KMS-11 (cell line): ENCODE measurements at regions not wholly inside any gene's neighbourhood (a gene's known extent, or its start where the extent isn't known, plus 50 kb on each side); places are given as distances from the start of the nearest gene placed in this dataset.

Source experiments
- H2AFZ ChIP-seq: fragments of 200-600 bp; sonication (generic); 2 replicates; pipeline ENCODE4 v1.6.1; 2016; ENCODE audit warnings: antibody characterized with exemption, mixed run types, low read depth
- H3K27ac ChIP-seq: fragments of 200-600 bp; sonication (generic); 2 replicates; pipeline ENCODE4 v1.6.1; 2016; ENCODE audit warnings: mild to moderate bottlenecking, mixed run types
- H3K27me3 ChIP-seq: fragments of 200-600 bp; sonication (generic); 2 replicates; pipeline ENCODE4 v1.6.1; 2017; ENCODE audit warnings: mild to moderate bottlenecking, low read depth, mixed run types, moderate library complexity; ENCODE audit not compliant: insufficient read depth
- H3K36me3 ChIP-seq: fragments of 200-600 bp; sonication (generic); 2 replicates; pipeline ENCODE4 v1.6.1; 2017; ENCODE audit warnings: mild to moderate bottlenecking, mixed run types; ENCODE audit not compliant: insufficient read depth
- H3K4me1 ChIP-seq: fragments of 200-600 bp; sonication (generic); 2 replicates; pipeline ENCODE4 v1.6.1; 2016; ENCODE audit warnings: mild to moderate bottlenecking, low read depth, mixed run types; ENCODE audit not compliant: poor library complexity, severe bottlenecking
- H3K4me2 ChIP-seq: fragments of 200-600 bp; sonication (generic); 2 replicates; pipeline ENCODE4 v1.7.0; 2016; ENCODE audit warnings: mild to moderate bottlenecking, mixed run types
- H3K4me3 ChIP-seq: fragments of 200-600 bp; sonication (generic); IDR thresholded peaks from 2 replicates; pipeline ENCODE4 v1.6.1; 2017; ENCODE audit warnings: low read depth, low read length, mixed read lengths; ENCODE audit not compliant: insufficient read depth
- H3K79me2 ChIP-seq: fragments of 200-600 bp; sonication (generic); 2 replicates; pipeline ENCODE4 v1.6.1; 2016; ENCODE audit warnings: low read depth, mixed run types; ENCODE audit not compliant: insufficient read depth
- H3K9ac ChIP-seq: fragments of 200-600 bp; sonication (generic); 2 replicates; pipeline ENCODE4 v1.6.1; 2016; ENCODE audit warnings: mild to moderate bottlenecking, mixed run types
- H4K20me1 ChIP-seq: fragments of 200-600 bp; sonication (generic); 2 replicates; pipeline ENCODE4 v1.6.1; 2016; ENCODE audit warnings: mild to moderate bottlenecking, mixed run types; ENCODE audit not compliant: insufficient read depth
- CTCF ChIP-seq: fragments of 200-600 bp; sonication (generic); conservative IDR thresholded peaks from 2 replicates; pipeline ENCODE4 v1.6.1; 2017; ENCODE audit warnings: low read depth, mild to moderate bottlenecking, antibody characterized with exemption, low read length, moderate library complexity, mixed read lengths

DNA sequence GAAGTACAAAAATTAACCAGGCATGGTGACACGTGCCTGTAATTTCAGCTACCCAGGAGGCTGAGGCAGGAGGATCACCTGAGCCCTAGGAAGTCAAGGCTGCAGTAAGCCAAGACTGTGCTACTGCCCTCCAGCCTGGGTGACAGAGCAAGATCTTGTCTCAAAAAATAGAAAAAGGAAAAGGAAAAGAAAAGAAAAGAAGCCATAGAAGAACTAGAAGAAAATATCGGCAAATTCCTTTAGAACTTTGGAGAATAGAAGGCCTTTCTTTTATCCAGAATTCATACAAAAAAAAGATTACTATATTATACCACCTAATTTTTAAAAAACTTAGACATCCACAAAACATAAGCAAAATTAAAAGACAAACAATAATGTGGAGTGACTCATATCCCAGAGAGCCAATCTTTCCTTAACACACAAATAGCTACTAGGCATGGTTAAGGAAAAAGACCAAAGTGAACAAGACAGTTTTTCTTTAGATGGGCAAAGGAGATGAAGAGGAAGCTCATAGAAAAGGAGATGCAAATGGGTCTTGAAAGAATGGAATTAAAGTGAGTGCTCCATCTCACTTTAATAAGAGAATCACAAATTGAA lies 251.1 kb upstream of the IRF2BP2 start:
- Histone ChIP-seq H2AFZ (no peak overlapping the region), H3K79me2 (no peaks in the 10 kb centered on the region), H3K27ac (no peak overlapping the region), H3K9ac (no peak overlapping the region), H3K36me3 (no peaks in the 10 kb centered on the region), H3K4me2 (no peak overlapping the region), H4K20me1 (no peaks in the 10 kb centered on the region), H3K4me1 (no peaks in the 10 kb centered on the region), H3K4me3 (no peak overlapping the region), H3K27me3 (no peaks in the 10 kb centered on the region)
- TF ChIP-seq CTCF, result no peak

GRCh38 chr1:234858722-234859121 lies 248.7 kb upstream of the IRF2BP2 start:
- Histone ChIP-seq H3K79me2 (no peaks in the 10 kb centered on the region), H3K27me3 (no peaks in the 10 kb centered on the region), H2AFZ (no peak overlapping the region), H3K4me3 (no peak overlapping the region), H4K20me1 (no peaks in the 10 kb centered on the region), H3K4me1 (no peaks in the 10 kb centered on the region), H3K4me2 (no peak overlapping the region), H3K36me3 (no peaks in the 10 kb centered on the region), H3K9ac (no peak overlapping the region), H3K27ac (no peak overlapping the region)
- no peak for TF ChIP-seq CTCF

- H3K4me2 ChIP-seq, result no peak overlapping the region
- H3K79me2 ChIP-seq, result no peaks in the 10 kb centered on the region
- H3K4me3 ChIP-seq, result no peak overlapping the region
- peaks cover 6% of the 10 kb centered on the region for H3K4me1 ChIP-seq
- H3K27me3 ChIP-seq, result no peaks in the 10 kb centered on the region
- no peak overlapping the region for H2AFZ ChIP-seq
- H4K20me1 ChIP-seq, result no peaks in the 10 kb centered on the region
- no peak overlapping the region for H3K27ac ChIP-seq
- H3K36me3 ChIP-seq, result no peaks in the 10 kb centered on the region
- H3K9ac ChIP-seq, result no peak overlapping the region
- no peak for TF ChIP-seq CTCF
Measured at GRCh38 chr1:234856845-234857245, 246.9 kb upstream of the IRF2BP2 start.

DNA sequence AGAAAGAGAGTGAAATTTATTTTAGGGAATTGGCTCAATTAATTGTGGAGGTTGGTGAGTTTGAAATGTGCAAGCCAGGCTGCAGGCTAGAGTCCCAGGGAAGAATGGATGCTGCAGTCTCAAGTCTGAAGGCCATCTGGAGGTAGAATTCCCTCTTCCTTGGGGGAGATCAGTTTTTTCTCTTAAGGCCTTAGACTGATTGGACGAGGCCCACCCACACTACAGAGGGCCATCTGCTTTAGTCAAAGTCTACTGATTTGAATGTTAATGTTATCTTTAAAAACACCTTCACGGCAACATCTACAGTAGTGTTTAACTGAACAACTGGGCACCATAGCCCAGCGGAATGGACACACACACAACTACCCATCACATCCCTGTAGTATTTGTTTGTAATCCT lies 245.9 kb upstream of the IRF2BP2 start:
- Histone ChIP-seq H3K27me3 (no peaks in the 10 kb centered on the region), H3K4me1 (peaks cover 13% of the 10 kb centered on the region), H2AFZ (no peak overlapping the region), H3K79me2 (no peaks in the 10 kb centered on the region), H3K36me3 (no peaks in the 10 kb centered on the region), H3K27ac (no peak overlapping the region), H4K20me1 (no peaks in the 10 kb centered on the region), H3K4me3 (no peak overlapping the region), H3K4me2 (no peak overlapping the region), H3K9ac (no peak overlapping the region)
- no peak for TF ChIP-seq CTCF
